HG02981 (cell line): ENCODE measurements at regions not wholly inside any gene's neighbourhood (a gene's known extent, or its start where the extent isn't known, plus 50 kb on each side); places are given as distances from the start of the nearest gene placed in this dataset.

ENCODE experiments used
- ATAC-seq: cut with Tn5 transposase; IDR thresholded peaks from one replicate; pipeline ENCODE4 v1.9.1; 2021; ENCODE audit warnings: mild to moderate bottlenecking, moderate library complexity; ENCODE audit not compliant: unreplicated experiment

- no peak for ATAC-seq
Observed at GRCh38 chr9:105912157-105912862, 218.0 kb downstream of the TMEM38B start.

GRCh38 chr9:105912863-105913516 lies 218.6 kb downstream of the TMEM38B start:
- ATAC-seq = no peak

- ATAC-seq = no peak
Observed at GRCh38 chr9:105921057-105921726, 226.9 kb downstream of the TMEM38B start.

- no peak for ATAC-seq
Observed at GRCh38 chr9:105928416-105928815, 234.1 kb downstream of the TMEM38B start.

GRCh38 chr9:105930011-105930627 lies 235.8 kb downstream of the TMEM38B start:
- no peak for ATAC-seq

- no peak for ATAC-seq
Observed at GRCh38 chr9:105932276-105932675, 237.9 kb downstream of the TMEM38B start.

- no peak for ATAC-seq
Observed at GRCh38 chr9:105950448-105950847, 256.1 kb downstream of the TMEM38B start.

- ATAC-seq = no peak
Observed at GRCh38 chr9:105950894-105951293, 256.6 kb downstream of the TMEM38B start.

GRCh38 chr9:105954517-105954916 lies 260.2 kb downstream of the TMEM38B start:
- no peak for ATAC-seq

DNA sequence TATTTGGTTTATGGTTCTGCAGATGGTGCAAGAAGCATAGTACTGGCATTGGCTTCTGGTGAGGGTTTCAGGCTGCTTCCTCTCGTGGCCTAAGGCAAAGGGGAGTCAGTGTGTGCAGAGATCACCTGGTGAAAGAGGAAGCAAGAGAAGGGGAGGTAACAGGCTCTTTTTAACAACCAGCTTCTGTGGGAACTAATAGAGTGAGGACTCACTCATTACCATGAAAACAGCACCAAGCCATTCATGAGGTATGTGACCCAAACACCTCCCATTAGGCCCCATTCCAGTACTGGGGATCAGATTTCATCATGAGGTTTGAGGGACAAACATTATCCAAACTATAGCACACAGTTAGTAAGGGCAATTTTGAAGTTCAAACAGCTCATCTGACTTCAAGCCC lies 263.5 kb downstream of the TMEM38B start:
- no peak for ATAC-seq

DNA sequence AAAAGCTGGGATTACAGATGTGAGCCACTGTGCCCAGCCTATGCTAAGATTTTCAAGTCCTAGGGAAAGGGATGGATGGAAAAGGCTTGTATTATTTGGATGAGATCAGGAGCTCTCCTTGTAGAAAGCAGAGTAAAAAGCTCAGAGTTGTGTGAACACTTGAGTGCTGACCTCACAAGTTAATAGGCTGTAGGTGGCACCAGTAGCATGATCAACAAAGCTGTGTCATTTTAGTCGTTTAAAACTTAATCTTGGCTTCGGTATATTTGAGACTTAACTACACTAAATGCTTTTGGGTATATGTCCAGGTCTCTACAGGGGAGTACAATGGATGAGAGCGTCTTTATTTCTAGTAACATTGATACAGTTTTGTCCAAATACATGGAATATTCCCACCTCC lies 264.2 kb downstream of the TMEM38B start:
- ATAC-seq = no peak

- ATAC-seq = no peak
Observed at GRCh38 chr9:105959531-105959930, 265.2 kb downstream of the TMEM38B start.

GRCh38 chr9:105963343-105964099 lies 269.2 kb downstream of the TMEM38B start:
- no peak for ATAC-seq

GRCh38 chr9:105964156-105964555 lies 269.8 kb downstream of the TMEM38B start:
- no peak for ATAC-seq

DNA sequence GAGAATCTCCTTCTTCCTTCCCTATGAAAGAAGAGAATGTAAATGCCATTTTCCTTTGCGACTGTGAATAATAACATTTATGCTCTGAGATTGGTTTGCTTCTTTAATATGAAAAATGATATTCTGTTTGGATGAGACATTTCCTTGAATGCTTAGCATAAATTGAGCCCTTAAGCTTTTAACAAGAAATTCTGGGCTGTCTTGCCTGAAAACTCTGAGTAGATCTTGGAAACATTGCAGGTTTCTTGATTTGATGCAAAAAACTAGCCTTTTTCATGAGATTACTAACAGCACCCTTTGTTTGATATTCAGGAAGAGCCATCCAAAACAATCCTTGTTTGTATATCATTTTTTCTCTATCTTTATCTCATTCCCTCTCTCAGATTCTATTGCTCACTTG lies 272.5 kb downstream of the TMEM38B start:
- no peak for ATAC-seq

DNA sequence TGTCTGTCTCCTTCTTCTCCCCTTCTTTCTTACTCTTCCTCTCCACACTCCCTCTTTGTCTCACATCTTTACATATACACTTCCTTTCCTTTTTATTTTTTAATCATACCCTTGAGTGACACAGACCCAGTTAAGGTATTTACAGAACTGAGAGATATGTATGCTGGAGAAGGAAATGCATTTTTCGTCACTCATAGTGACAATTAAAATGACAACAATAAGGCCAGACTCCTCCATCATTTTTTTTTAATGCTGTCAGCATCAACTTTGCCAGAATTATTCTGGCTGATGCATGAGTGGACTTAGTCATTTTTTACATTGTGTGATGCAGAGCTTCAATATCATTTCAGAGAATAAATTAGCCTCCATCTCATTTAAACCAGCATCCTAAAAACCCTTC lies 272.9 kb downstream of the TMEM38B start:
- no peak for ATAC-seq

GRCh38 chr9:105967797-105968196 lies 273.5 kb downstream of the TMEM38B start:
- no peak for ATAC-seq

DNA sequence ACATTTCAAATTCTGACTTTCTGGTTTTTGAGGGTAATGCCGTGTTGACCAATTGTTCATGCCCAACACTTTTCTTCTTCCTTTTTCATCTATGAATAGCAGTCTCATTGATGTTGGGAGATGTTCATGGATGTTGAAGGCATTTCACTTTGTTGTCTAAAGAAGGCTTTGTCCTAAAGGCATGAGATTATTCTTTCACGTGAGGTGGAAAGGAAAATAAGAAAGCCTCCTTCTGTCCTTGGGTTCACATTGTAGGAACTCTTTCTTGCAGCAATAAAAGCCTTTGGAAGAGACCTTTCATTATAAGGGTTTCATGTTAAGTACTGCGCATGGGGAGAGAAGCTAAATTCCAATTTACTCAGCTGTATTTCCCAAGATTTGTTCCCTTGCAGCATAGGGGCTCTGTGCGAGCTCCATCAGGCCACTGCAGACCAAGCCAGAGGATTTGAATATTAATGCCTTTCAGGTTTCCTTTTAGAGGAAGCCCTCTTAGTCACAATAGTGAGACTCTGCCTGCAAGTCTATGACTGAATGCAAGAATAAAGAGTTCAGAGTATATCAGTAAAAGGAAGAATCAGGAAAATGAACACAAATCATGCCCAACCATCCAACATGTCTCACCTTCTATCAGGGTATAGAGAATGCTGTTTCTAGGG lies 274.6 kb downstream of the TMEM38B start:
- no peak for ATAC-seq

DNA sequence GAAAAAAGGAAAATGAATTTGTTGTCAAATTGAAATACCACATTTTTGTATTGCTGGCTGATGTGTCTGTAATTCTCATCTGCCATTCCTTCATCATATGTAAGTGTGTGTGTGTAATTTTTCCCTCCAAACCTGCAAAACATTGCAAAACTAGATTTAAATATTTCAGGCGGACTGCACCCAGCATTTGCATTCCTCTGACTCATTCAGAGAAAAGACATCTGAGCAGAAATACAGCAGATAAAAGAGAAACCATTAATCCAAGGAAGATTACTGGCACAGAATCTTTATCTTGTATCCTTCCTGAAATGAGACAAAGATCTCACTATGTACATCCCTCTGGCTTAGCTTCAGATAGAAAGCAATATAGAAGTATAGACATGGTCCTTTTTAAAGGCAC lies 275.3 kb downstream of the TMEM38B start:
- ATAC-seq = no peak

DNA sequence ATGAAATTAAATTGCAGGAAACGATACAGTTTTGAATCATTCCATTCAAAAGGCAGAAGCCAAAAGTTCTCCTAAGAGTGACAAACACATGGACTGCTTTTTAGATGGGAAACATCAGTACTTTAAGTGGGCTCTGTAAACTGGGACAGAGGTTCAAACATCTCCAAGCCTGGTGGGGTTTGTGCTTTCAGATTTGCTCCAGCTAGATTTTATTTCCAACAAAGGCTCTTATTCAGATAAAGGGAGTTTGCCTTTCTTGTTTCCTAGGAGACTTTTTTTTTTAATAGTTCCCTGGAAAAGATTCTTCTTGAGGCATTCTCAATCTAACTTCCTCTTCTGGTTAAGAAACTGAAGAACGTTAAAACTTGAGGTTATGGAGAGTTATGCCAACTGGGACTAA lies 277.6 kb downstream of the TMEM38B start:
- ATAC-seq = no peak
